Stomach smooth muscle (tissue), 2 donors: ENCODE measurements at regions not wholly inside any gene's neighbourhood (a gene's known extent, or its start where the extent isn't known, plus 50 kb on each side); places are given as distances from the start of the nearest gene placed in this dataset.
"Not testable (repeated sequence)": the region's sequence is repeated elsewhere in the genome, so short reads cannot be mapped to it uniquely, and the experiment has no call there.

ENCODE experiments used
- H3K27ac ChIP-seq: one replicate; pipeline ENCODE4 v1.7.0; 2013; ENCODE audit warnings: mild to moderate bottlenecking, low read length, inconsistent platforms
- H3K27me3 ChIP-seq, 2 donors: one replicate each; pipeline ENCODE4 v1.7.0; 2013; ENCODE audit warnings: low read length in 2 of 2; ENCODE audit not compliant: insufficient read depth in 2 of 2, control insufficient read depth in 1 of 2
- H3K36me3 ChIP-seq, 2 donors: one replicate each; pipeline ENCODE4 v1.7.0; 2013; ENCODE audit warnings: low read length in 2 of 2; ENCODE audit not compliant: control insufficient read depth in 2 of 2, insufficient read depth in 2 of 2
- H3K4me1 ChIP-seq: one replicate; pipeline ENCODE4 v1.7.0; 2013; ENCODE audit warnings: low read length; ENCODE audit not compliant: control insufficient read depth, insufficient read depth
- H3K4me3 ChIP-seq, 2 donors: one replicate each; pipeline ENCODE4 v1.7.0; 2013; ENCODE audit warnings: low read length in 2 of 2
- H3K9ac ChIP-seq, 2 donors: one replicate each; pipeline ENCODE4 v1.7.0; 2013; ENCODE audit warnings: low read length in 2 of 2, mild to moderate bottlenecking in 1 of 2
- H3K9me3 ChIP-seq, 2 donors: one replicate each; pipeline ENCODE4 v1.7.0; 2013; ENCODE audit warnings: low read length in 2 of 2; ENCODE audit not compliant: control insufficient read depth in 2 of 2
- donor health status: healthy.
- donor health status: Pancreatic carcinoma.

DNA sequence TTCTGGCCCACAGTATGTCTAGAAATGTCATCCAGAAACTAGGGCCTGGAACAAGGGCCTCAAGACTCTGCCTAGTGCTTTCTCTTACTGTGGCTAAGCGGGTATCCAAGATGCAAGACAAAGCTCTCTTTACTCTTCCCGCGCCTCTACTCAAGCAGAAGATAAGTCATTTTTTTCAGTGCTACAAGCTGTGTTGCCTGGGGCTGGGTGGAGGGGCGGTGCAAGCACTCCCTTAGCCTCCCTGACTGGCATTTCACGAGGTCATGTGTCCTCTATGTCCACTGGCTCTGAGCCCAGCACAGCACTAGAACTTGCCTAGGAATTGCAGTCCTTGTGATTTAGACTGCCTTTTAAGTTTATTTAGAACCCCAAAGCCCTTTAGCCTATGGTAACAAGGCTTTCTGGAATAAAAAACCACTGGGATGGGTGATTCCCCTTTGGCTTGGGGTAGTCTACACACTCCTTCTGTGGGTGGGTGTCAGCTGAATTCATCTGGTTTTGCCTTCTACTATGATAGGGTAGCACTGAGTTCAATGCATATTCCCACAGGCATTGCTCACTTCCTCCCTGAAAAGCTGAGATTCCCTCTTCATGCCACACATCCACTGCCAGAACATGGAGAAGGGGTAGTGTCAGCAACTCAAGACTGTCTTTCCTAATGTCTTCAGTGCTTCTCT is 371.8 kb upstream of the KCND2 start:
- H3K27me3 ChIP-seq = no peaks in the 10 kb centered on the region
- H3K4me3 ChIP-seq = no peak overlapping the region
- H3K27ac ChIP-seq = no peak overlapping the region
- H3K9ac ChIP-seq = no peak overlapping the region
- no peaks in the 10 kb centered on the region for H3K36me3 ChIP-seq
- no peaks in the 10 kb centered on the region for H3K9me3 ChIP-seq
- H3K4me1 ChIP-seq = no peaks in the 10 kb centered on the region

DNA sequence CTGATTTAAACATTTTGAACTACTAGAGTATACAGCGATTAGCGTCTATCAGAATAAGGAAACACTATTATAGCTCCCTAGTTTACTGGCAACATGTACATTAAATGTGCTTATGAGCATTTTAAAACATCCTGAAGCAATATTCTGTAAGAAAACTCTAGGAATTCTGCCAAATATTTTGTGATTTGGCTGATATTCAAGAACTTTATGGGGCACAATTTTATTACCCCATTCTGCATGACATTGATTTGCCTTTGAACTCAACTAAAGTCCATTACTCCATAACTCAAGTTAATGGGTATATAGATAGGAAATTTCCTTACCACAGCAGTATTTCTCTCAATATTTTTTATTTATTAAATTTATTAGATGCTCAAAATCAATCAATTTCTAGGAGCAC is 369.9 kb upstream of the KCND2 start:
- Histone ChIP-seq H3K4me3 (no peak overlapping the region), H3K36me3 (no peaks in the 10 kb centered on the region), H3K9ac (no peak overlapping the region)

DNA sequence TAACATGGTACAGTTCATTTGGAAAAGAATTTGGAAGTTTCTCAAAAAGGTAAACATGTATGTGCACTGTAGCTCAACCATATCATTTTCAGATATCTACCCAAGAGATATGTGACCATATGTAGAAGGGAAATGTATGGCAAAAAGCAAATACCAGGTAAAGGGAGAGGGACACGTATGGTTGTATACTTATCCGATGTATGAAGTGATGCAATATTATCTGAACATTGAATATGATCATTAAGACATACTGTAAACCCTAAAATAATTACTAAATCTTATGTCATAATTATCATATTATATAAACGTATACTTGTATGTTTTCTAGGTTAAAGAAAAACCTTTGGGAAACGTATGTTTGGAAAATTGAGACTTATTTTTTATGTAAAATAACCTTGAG is 367.5 kb upstream of the KCND2 start:
- no peak overlapping the region for H3K27ac ChIP-seq
- H3K4me1 ChIP-seq = no peaks in the 10 kb centered on the region

More for the DNA sequence above, 369.9 kb upstream of the KCND2 start:
- Histone ChIP-seq H3K9me3 (no peaks in the 10 kb centered on the region), H3K27me3 (no peaks in the 10 kb centered on the region), H3K27ac (no peak overlapping the region), H3K4me1 (no peaks in the 10 kb centered on the region)

DNA sequence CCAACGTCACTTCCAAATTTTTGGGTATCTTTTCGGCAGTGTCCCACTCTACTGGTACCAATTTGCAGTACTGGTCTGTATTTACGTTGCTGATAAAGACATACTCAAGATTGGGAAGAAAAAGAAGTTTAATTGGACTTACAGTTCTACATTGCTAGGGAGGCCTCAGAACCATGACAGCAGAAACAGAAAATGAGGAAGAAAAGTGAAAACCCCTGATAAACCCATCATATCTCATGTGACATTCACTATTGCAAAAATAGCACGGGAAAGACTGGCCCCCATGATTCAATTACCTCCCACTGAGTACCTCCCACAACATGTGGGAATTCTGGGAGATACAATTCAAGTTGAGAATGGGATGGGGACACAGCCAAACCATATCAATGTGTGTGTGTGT is 364.0 kb upstream of the KCND2 start:
- Histone ChIP-seq H3K36me3 (no peaks in the 10 kb centered on the region), H3K4me1 (no peaks in the 10 kb centered on the region), H3K27ac (no peak overlapping the region), H3K9me3 (no peaks in the 10 kb centered on the region), H3K27me3 (no peaks in the 10 kb centered on the region), H3K9ac (no peak overlapping the region), H3K4me3 (no peak overlapping the region)

More for the DNA sequence above, 367.5 kb upstream of the KCND2 start:
- Histone ChIP-seq H3K4me3 (no peak overlapping the region), H3K27me3 (no peaks in the 10 kb centered on the region), H3K9me3 (no peaks in the 10 kb centered on the region), H3K9ac (no peak overlapping the region), H3K36me3 (no peaks in the 10 kb centered on the region)

DNA sequence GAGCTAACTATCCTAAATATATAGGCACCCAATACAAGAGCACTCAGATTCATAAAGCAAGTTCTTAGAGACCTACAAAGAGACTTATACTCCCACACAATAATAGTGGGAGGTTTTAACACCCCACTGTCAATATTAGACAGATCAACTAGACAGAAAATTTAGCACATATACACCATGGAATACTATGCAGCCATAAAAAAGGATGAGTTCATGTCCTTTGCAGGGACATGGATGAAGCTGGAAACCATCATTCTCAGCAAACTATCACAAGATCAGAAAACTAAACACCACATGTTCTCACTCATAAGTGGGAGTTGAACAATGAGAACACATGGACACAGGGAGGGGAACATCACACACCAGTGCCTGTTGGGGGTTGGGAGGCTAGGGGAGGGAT is 358.9 kb upstream of the KCND2 start:
- H3K9ac ChIP-seq, H3K36me3 ChIP-seq: not testable (repeated sequence)

DNA sequence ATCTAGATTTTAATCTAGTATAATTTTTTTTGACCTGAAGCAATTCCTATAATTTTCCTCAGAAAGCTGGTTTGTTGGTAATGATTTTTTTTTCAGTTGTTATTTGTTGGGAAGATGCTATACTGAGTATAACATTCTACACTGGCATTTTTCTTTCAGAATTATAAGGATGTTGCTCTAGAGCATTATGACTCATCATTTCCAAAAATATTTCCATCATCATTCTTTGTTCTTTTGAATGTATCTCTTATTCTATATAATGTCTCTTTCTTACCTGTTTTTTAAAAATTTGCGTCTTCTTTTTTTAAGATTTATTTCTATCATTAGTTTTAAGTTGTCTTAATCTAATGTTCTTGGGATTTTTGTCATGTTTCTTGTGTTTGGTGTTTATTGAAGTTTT is 356.5 kb upstream of the KCND2 start:
- no peak overlapping the region for H3K27ac ChIP-seq
- no peak overlapping the region for H3K4me3 ChIP-seq
- peaks cover 0 to 2% of the 10 kb centered on the region in 2 donors for H3K9me3 ChIP-seq
- no peaks in the 10 kb centered on the region for H3K27me3 ChIP-seq
- H3K36me3 ChIP-seq = no peaks in the 10 kb centered on the region
- no peaks in the 10 kb centered on the region for H3K4me1 ChIP-seq
- no peak overlapping the region for H3K9ac ChIP-seq

More for the DNA sequence above, 358.9 kb upstream of the KCND2 start:
- H3K9me3 ChIP-seq, H3K4me1 ChIP-seq, H3K27ac ChIP-seq, H3K27me3 ChIP-seq, H3K4me3 ChIP-seq: not testable (repeated sequence)

DNA sequence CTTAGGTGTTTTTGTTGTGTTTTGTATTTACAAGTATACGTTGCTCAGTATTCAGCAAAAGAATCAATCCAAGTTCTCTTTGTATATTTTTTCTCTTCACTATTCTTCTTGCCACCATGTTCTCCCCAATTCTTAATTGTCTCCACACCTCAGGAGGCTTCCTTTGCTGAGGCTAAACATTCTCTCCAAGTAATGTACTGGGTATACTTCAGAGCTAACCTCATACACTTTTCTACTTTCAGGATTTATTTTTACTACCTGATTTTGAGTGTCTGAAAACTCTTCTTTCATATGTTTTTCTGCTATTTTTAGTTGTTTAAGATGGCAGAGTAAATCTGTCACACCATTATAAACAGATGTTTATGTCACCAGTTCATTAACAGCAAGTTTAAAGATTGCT is 354.8 kb upstream of the KCND2 start:
- Histone ChIP-seq H3K36me3 (no peaks in the 10 kb centered on the region), H3K4me1 (no peaks in the 10 kb centered on the region), H3K4me3 (no peak overlapping the region), H3K27ac (no peak overlapping the region), H3K9me3 (peaks cover 0 to 2% of the 10 kb centered on the region in 2 donors), H3K9ac (no peak overlapping the region), H3K27me3 (no peaks in the 10 kb centered on the region)

DNA sequence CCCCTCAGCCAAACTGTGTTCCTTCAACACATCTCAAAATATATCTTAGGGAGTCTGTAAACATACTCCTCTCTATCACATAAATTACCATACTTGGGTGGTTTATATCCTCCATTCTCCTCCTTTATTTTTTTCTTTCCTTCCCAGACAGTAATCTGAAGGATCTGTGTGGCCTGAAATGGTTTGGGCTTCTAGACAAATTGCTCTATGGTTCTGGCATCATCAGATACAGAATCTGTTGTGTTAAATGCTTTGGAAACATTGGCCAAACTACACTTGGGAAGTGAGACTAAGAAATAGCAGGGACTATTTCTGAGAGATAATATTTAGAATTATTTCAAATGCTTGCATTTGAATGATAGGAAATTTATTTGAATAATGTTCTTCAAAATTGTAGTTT is 353.0 kb upstream of the KCND2 start:
- Histone ChIP-seq H3K27me3 (no peaks in the 10 kb centered on the region), H3K36me3 (no peaks in the 10 kb centered on the region), H3K9ac (no peak overlapping the region), H3K9me3 (peaks cover 0 to 2% of the 10 kb centered on the region in 2 donors), H3K4me1 (no peaks in the 10 kb centered on the region), H3K27ac (no peak overlapping the region), H3K4me3 (no peak overlapping the region)

DNA sequence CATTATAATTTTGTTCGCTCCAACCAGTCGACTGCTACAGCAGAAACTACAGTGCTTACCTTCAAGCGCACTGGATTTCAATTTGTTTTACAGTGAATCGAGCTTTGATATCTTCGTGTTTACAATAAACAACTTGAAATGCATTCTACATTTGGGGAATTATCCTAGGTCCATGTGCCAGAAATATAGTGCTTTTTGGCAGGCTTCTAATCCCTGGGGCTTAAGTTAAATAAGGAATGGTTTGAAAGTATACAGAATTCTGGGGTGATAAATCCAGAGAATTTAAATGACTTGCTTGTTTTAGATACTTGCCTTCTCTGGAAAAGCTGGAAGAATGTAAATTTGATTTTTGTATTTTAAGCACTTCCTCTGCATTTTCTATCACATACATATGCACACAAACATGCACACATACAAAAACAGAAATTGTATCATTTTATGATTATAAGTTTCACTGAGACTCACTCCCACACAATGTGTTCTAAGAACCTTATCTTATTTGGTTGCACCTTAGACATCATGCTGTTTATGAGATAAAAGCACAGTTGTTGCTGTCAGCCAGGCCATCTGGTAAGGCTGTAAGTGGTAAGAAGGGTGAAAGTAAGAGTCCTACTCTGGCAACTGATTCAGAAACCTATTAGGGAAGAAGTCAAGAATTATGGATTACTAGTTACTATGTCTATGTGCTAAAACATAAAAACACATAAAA is 347.2 kb upstream of the KCND2 start:
- no peaks in the 10 kb centered on the region for H3K9me3 ChIP-seq
- no peaks in the 10 kb centered on the region for H3K36me3 ChIP-seq
- no peak overlapping the region for H3K27ac ChIP-seq
- H3K4me3 ChIP-seq = no peak overlapping the region
- H3K9ac ChIP-seq = no peak overlapping the region
- H3K27me3 ChIP-seq = no peaks in the 10 kb centered on the region
- no peaks in the 10 kb centered on the region for H3K4me1 ChIP-seq

DNA sequence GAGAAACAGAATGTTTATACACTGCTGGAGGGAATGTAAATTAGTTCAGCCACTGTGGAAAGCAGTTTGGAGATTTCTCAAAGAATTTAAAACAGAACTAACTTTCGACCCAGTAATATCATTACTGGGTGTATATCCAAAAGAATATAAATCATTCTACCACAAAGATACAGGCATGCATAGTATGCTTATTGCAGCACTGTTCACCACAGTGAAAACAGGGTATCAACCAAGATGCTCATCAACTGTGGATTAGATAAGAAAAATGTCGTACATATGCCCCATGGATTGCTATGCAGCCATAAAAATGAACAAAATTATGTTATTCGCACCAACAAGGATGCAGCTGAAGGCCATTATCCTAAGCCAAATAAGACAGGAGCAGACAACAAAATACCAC is 343.1 kb upstream of the KCND2 start:
- Histone ChIP-seq H3K36me3 (no peaks in the 10 kb centered on the region), H3K4me1 (no peaks in the 10 kb centered on the region), H3K4me3 (no peak overlapping the region), H3K9ac (no peak overlapping the region), H3K27ac (no peak overlapping the region), H3K27me3 (no peaks in the 10 kb centered on the region), H3K9me3 (no peaks in the 10 kb centered on the region)

DNA sequence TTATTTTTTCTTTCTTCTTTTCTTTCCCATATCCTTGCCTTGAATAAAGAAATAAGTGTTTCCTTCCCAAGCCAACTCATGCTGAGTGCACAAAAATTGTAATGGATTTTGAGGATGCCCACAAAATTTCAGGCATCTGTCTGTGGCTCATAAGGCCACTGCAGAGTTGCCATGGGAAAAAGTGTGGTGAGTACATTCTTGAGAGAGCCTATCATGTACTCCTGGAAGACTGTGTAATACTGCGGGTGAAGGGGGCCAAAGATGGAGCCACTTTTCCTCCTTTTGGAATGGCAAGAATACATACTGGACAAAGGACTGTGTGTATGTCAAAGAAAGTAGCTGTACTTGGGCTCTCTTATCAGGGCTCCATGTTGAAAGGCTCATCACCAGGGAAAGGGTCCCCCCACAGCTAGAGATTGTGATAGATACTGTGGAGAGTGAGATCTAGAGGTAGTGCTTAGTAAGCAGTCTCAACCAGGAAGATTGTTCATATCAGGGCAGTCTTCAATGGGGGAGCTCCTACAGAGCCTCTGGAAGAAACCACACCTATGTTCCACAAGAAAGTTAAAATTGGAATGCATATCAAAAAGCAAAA is 341.6 kb upstream of the KCND2 start:
- H3K36me3 ChIP-seq = no peaks in the 10 kb centered on the region
- H3K4me1 ChIP-seq = no peaks in the 10 kb centered on the region
- no peaks in the 10 kb centered on the region for H3K27me3 ChIP-seq
- no peaks in the 10 kb centered on the region for H3K9me3 ChIP-seq
- H3K4me3 ChIP-seq = no peak overlapping the region
- H3K27ac ChIP-seq = no peak overlapping the region
- H3K9ac ChIP-seq = no peak overlapping the region
